Myocyte (in vitro differentiated cells): ENCODE measurements at regions not wholly inside any gene's neighbourhood (a gene's known extent, or its start where the extent isn't known, plus 50 kb on each side); places are given as distances from the start of the nearest gene placed in this dataset.

Experiments used
- DNase-seq: peaks from one replicate; pipeline ENCODE4 v3.0.0-alpha.2; 2012; ENCODE audit warnings: low read depth

DNA sequence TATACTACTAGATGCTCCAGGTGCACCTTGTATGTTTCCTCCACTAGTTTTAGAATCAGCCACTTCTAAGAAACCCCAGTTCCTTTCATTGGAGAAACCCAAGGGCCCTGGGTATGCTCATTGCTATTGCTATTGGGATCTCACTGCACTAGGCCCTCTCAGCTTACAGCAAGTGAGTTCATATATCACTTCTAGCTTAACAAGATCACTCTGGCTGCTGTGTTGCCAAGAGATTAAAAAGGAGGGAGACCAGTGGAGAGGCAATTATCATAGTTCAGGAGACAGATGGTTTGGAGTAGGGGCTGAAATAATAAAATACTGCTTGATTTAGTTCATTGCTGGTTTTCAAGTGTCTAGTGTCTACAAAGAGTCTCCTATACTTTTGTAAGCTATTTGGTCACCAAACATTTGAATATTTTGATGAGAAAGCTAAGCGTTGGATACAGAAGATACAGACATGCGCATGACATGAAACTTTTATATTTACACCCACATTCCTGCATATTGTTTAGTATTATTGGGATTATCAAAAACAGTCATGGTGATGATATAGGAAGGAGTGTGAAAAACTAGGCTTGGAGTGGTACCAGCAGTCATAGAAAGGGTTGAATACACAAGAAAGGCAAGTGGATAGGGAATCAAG is 671.9 kb downstream of the ADGRL2 start:
- DNase-seq: no peak

DNA sequence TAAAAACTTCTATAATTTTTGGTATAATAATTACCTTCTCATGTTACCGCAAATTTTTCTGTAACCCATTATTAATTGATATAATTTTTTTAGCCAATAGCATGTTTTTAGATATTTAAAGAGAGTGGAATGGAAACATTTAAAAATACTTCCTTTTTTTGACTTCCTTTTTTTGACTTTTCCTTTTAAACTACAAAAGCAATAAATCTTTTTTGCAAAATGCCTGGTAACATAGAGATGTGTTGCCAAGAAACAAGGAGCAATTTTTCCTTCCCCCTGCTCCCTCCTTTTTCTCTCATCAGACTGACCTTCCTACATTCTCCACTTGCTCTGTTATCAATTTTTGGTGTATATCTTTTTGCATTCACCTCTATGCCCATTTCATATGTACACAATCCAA is 666.2 kb downstream of the ADGRL2 start:
- DNase-seq: no peak

- no peak for DNase-seq
Observed at GRCh38 chr1:82466416-82466815, 665.7 kb downstream of the ADGRL2 start.

GRCh38 chr1:82465024-82465423 is 664.3 kb downstream of the ADGRL2 start:
- DNase-seq: no peak

GRCh38 chr1:82464362-82465001 is 663.7 kb downstream of the ADGRL2 start:
- DNase-seq: peak; percentile 57

DNA sequence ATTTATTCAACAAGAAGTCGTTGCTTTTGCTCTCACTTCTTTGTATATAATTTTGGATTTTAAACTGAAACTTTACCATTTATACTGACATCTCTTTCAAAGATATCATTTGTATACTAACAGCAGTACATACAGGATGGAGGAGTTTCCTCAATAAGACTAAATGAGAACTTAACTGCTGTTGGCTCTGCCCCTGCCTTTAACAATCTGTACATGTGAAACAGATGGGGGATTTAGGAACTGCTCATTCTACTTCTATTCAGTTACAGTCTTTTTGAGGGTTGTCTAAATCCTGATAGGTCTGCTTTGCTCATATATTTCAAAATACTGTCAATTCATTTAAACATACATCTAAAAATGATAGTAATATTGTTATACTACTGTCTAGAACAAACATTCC is 663.2 kb downstream of the ADGRL2 start:
- DNase-seq: no peak

DNA sequence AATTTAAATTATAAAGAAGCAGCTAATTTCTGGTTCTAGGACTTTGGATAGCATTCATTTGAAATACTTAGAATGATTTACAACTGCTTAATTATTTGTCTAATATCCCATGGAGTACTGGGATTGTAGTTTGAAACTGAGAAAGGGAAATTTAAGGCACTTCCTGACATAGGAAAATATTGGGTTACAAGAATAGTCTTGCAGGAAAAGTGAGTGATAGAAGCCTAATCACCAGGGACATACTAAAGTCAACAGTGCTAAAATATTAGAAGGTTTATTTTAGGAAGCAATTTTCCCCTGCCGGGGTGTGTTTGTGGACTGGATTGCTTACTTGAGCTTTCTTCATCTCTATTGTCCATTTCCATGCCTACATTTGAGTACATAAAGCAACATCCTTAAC is 661.6 kb downstream of the ADGRL2 start:
- DNase-seq: no peak

GRCh38 chr1:82455342-82455741 is 654.6 kb downstream of the ADGRL2 start:
- DNase-seq: no peak

DNA sequence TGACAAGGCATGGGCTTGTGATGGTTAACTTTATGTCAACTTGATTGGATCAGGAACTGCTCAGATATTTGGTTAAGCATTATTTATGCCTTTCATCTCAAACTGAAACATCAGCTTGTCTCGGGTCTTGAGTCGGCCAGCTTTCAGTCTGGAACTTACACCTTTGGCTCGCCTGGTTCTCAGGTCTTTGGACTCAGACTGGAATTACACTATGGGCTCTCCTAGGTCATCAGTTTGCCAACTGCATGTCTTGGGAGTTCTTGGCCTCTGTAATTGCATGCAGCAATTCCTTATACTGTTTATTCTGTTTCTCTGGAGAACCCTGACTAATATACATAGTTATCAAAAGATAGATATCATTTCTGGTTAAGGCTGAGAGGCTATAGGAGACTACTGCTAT is 653.7 kb downstream of the ADGRL2 start:
- DNase-seq: no peak

GRCh38 chr1:82453511-82454185 is 652.9 kb downstream of the ADGRL2 start:
- DNase-seq: no peak

DNA sequence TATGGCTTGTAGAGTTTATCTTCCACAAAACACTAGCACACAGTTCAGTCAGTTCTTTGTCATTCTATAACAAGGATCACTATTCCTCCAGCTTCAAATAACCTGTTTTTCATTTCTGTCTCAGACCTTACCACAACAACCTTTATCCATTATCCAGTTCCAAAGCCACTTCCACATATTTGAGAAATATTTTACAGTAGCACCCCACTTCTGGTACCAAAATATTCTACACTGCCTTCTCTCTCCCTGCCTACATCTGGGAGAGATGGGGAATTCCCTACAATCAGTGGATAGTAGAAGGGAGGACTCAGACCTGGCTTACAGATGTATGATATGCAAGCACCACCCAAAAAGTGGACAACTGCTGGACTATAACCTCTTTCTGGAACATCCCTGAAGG is 651.4 kb downstream of the ADGRL2 start:
- DNase-seq: no peak

- DNase-seq: no peak
Observed at GRCh38 chr1:82451191-82451590, 650.5 kb downstream of the ADGRL2 start.

GRCh38 chr1:82449506-82450057 is 648.8 kb downstream of the ADGRL2 start:
- peak; percentile 3 for DNase-seq

GRCh38 chr1:82446955-82447354 is 646.2 kb downstream of the ADGRL2 start:
- DNase-seq: no peak

- no peak for DNase-seq
Observed at GRCh38 chr1:82446236-82446635, 645.5 kb downstream of the ADGRL2 start.

DNA sequence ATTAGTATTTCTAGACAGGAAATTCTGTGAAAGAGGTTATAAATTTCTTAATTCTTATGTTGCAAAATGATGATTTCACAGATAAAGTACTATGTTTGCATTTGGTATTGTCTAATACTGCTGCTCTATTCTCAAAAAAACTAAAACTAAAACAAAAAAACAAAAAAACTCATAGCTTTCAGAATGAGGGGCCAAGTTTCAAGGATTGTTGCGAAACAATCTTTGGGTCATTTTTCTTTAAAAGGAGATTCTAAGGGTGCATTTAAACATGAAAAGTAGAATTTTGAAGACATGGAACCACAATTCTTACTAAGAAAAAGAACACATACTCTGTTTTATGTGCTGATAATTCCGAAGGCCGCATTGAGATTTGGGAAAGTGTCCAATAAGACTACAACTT is 645.1 kb downstream of the ADGRL2 start:
- DNase-seq: no peak

- DNase-seq: no peak
Observed at GRCh38 chr1:82445132-82445531, 644.4 kb downstream of the ADGRL2 start.

DNA sequence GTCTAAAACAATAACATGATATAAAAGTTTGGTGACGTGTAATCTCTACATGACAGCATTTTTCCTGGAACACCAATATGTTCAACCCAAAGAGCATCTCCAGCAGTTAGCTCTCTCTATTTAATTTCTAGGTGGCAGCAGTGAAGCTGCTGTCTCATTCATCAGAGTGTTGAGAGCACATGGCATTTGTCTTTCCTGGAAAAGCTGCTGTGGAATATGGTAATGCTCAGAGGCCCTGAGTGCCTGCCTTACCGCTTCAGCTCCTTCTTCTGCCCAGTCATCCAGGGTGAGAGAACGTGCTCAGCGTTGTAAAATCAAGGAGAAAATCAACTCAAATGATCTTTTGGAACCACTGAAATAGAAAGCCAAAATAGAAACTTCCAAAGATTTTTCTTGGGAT is 640.7 kb downstream of the ADGRL2 start:
- DNase-seq: no peak

GRCh38 chr1:82423174-82423815 is 622.6 kb downstream of the ADGRL2 start:
- DNase-seq: no peak

GRCh38 chr1:82421782-82422181 is 621.0 kb downstream of the ADGRL2 start:
- DNase-seq: no peak

- no peak for DNase-seq
Observed at GRCh38 chr1:82420584-82420983, 619.9 kb downstream of the ADGRL2 start.

DNA sequence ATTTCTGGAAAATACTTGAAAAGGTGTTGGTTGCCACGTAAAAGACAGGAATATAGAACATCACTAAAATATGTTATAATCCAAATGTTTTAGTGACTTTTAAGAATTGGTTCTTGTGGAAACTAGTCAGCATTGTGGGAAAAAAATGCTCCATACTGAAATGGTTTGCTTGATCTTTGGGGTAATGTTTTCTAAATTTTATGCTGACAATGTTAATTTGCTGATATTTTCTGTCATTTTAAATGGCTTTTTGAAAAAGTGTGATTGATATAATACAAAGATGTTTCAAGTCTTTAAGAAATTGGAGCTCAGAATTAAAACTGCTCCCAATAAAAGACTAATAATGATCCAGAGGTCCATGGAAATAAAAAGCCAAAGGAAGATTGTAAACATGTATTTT is 610.9 kb downstream of the ADGRL2 start:
- DNase-seq: no peak
